ENCODE measurements at regions not wholly inside any gene's neighbourhood (a gene's known extent, or its start where the extent isn't known, plus 50 kb on each side); places are given as distances from the start of the nearest gene placed in this dataset.

- DNase-seq (ENCODE audit: low read depth), result no peak
Measured at GRCh38 chr14:84527706-84528105, 1002.2 kb upstream of the FLRT2 start.

GRCh38 chr14:84532016-84532415, 997.9 kb upstream of the FLRT2 start:
- DNase-seq (ENCODE audit: low read depth), result no peak

- DNase-seq (ENCODE audit: low read depth), result no peak
Measured at GRCh38 chr14:84533181-84533725, 996.7 kb upstream of the FLRT2 start.

GRCh38 chr14:84533791-84534190, 996.2 kb upstream of the FLRT2 start:
- DNase-seq (ENCODE audit: low read depth), result no peak

- DNase-seq (ENCODE audit: low read depth), result no peak
Measured at GRCh38 chr14:84535484-84535883, 994.5 kb upstream of the FLRT2 start.

- DNase-seq (ENCODE audit: low read depth), result no peak
Measured at GRCh38 chr14:84535976-84536375, 994.0 kb upstream of the FLRT2 start.

- DNase-seq (ENCODE audit: low read depth), result no peak
Measured at GRCh38 chr14:84541018-84541417, 988.9 kb upstream of the FLRT2 start.

GRCh38 chr14:84543859-84544258, 986.1 kb upstream of the FLRT2 start:
- no peak for DNase-seq (ENCODE audit: low read depth)

GRCh38 chr14:84544486-84545131, 985.3 kb upstream of the FLRT2 start:
- no peak for DNase-seq (ENCODE audit: low read depth)

- DNase-seq (ENCODE audit: low read depth), result no peak
Measured at GRCh38 chr14:84546236-84546635, 983.7 kb upstream of the FLRT2 start.

- no peak for DNase-seq (ENCODE audit: low read depth)
Measured at GRCh38 chr14:84554136-84554535, 975.8 kb upstream of the FLRT2 start.

GRCh38 chr14:84555493-84555892, 974.5 kb upstream of the FLRT2 start:
- DNase-seq (ENCODE audit: low read depth), result no peak

GRCh38 chr14:84566109-84566508, 963.8 kb upstream of the FLRT2 start:
- DNase-seq (ENCODE audit: low read depth), result no peak

- DNase-seq (ENCODE audit: low read depth), result no peak
Measured at GRCh38 chr14:84575681-84576080, 954.3 kb upstream of the FLRT2 start.

- DNase-seq (ENCODE audit: low read depth), result no peak
Measured at GRCh38 chr14:84579292-84579691, 950.7 kb upstream of the FLRT2 start.

GRCh38 chr14:84581041-84581440, 948.9 kb upstream of the FLRT2 start:
- no peak for DNase-seq (ENCODE audit: low read depth)

GRCh38 chr14:84584511-84584910, 945.4 kb upstream of the FLRT2 start:
- DNase-seq (ENCODE audit: low read depth), result no peak

- no peak for DNase-seq (ENCODE audit: low read depth)
Measured at GRCh38 chr14:84591827-84592445, 938.0 kb upstream of the FLRT2 start.

GRCh38 chr14:84592770-84593169, 937.2 kb upstream of the FLRT2 start:
- DNase-seq (ENCODE audit: low read depth), result no peak

- no peak for DNase-seq (ENCODE audit: low read depth)
Measured at GRCh38 chr14:84610086-84610485, 919.9 kb upstream of the FLRT2 start.

GRCh38 chr14:84622357-84622756, 907.6 kb upstream of the FLRT2 start:
- DNase-seq (ENCODE audit: low read depth), result no peak

GRCh38 chr14:84643446-84643845, 886.5 kb upstream of the FLRT2 start:
- DNase-seq (ENCODE audit: low read depth), result no peak

- no peak for DNase-seq (ENCODE audit: low read depth)
Measured at GRCh38 chr14:84646786-84647500, 883.0 kb upstream of the FLRT2 start.

All from GM04503 (cell line).